NB4 (cell line): ENCODE measurements at regions not wholly inside any gene's neighbourhood (a gene's known extent, or its start where the extent isn't known, plus 50 kb on each side); places are given as distances from the start of the nearest gene placed in this dataset.

Experiments used
- DNase-seq: peaks from one replicate; pipeline ENCODE4 v3.0.0; 2010; ENCODE audit warnings: low read depth
- H3K4me3 ChIP-seq: one replicate; pipeline ENCODE4 v1.5.1; 2011; ENCODE audit warnings: mild to moderate bottlenecking, low read depth, low read length, moderate library complexity
- CTCF ChIP-seq: IDR thresholded peaks from one replicate; pipeline ENCODE4 v1.5.1; 2012; ENCODE audit warnings: low read depth, low read length
- MAX ChIP-seq: IDR thresholded peaks from 2 replicates; pipeline ENCODE4 v1.6.1; 2011; ENCODE audit warnings: low read depth, low read length
- MYC ChIP-seq: IDR thresholded peaks from 2 replicates; pipeline ENCODE4 v1.6.1; 2011; ENCODE audit warnings: low read depth, low read length
- POLR2A ChIP-seq: IDR thresholded peaks from 2 replicates; pipeline ENCODE4 v1.6.1; 2011; ENCODE audit warnings: mild to moderate bottlenecking; ENCODE audit not compliant: insufficient read length; ENCODE audit errors: extremely low read depth

- TF ChIP-seq CTCF (no peak), MAX (no peak), POLR2A (no peak), MYC (no peak)
- no peak for DNase-seq
- no peak overlapping the region for H3K4me3 ChIP-seq
Measured at GRCh38 chr4:16450724-16451123, 224.5 kb upstream of the TAPT1 start.

GRCh38 chr4:16450031-16450430, 223.8 kb upstream of the TAPT1 start:
- no peak for DNase-seq
- no peak for TF ChIP-seq POLR2A
- no peak for TF ChIP-seq MAX
- no peak for TF ChIP-seq MYC
- no peak for TF ChIP-seq CTCF
- no peak overlapping the region for H3K4me3 ChIP-seq

GRCh38 chr4:16449406-16449805, 223.1 kb upstream of the TAPT1 start:
- no peak for DNase-seq
- no peak overlapping the region for H3K4me3 ChIP-seq
- TF ChIP-seq CTCF (no peak), MYC (no peak), POLR2A (no peak), MAX (no peak)

- no peak for DNase-seq
- TF ChIP-seq POLR2A: no peak
- TF ChIP-seq MYC: no peak
- no peak for TF ChIP-seq CTCF
- no peak for TF ChIP-seq MAX
- H3K4me3 ChIP-seq: no peak overlapping the region
Measured at GRCh38 chr4:16448241-16448840, 222.1 kb upstream of the TAPT1 start.

GRCh38 chr4:16443504-16444088, 217.3 kb upstream of the TAPT1 start:
- peak; percentile 61 for DNase-seq
- TF ChIP-seq MAX (no peak), CTCF (peak; percentile 79)

More at GRCh38 chr4:16443504-16444088, 217.3 kb upstream of the TAPT1 start:
- H3K4me3 ChIP-seq: no peak overlapping the region
